Psoas muscle (tissue), 7 donors: ENCODE measurements at regions not wholly inside any gene's neighbourhood (a gene's known extent, or its start where the extent isn't known, plus 50 kb on each side); places are given as distances from the start of the nearest gene placed in this dataset.
"Not testable (repeated sequence)": the region's sequence is repeated elsewhere in the genome, so short reads cannot be mapped to it uniquely, and the experiment has no call there.

Experiments
- ATAC-seq, 4 donors: fragments of 200-7000 bp; cut with Tn5 transposase; one replicate each; pipeline ENCODE4 v1.9.1; 2020; ENCODE audit warnings: moderate library complexity in 3 of 4, mild to moderate bottlenecking in 2 of 4
- DNase-seq, 2 donors: peaks; one replicate each; pipeline ENCODE4 v3.0.0-alpha.2; 2020
- H3K27ac ChIP-seq: fragments of 200-600 bp; one replicate; pipeline ENCODE4 v1.8.0; 2022
- H3K27me3 ChIP-seq, 3 donors: fragments of 200-600 bp in 1 of 3; one replicate each; pipeline versions ENCODE4 v1.6.1 to v1.8.0; 2013 to 2022; ENCODE audit warnings: low read length in 2 of 3, mild to moderate bottlenecking in 2 of 3, moderate library complexity in 1 of 3; ENCODE audit not compliant: insufficient read depth in 3 of 3
- H3K36me3 ChIP-seq, 2 donors: fragments of 200-600 bp in 1 of 2; one replicate each; pipeline versions ENCODE4 v1.6.1 to v1.8.0; 2013 to 2022; ENCODE audit warnings: low read depth in 1 of 2, mild to moderate bottlenecking in 1 of 2, moderate library complexity in 1 of 2; ENCODE audit not compliant: insufficient read depth in 1 of 2
- H3K4me1 ChIP-seq: fragments of 200-600 bp; one replicate; pipeline ENCODE4 v1.8.0; 2022
- H3K4me3 ChIP-seq: fragments of 200-600 bp; one replicate; pipeline ENCODE4 v1.8.0; 2022; ENCODE audit warnings: mild to moderate bottlenecking
- H3K9me3 ChIP-seq: fragments of 200-600 bp; one replicate; pipeline ENCODE4 v1.8.0; 2022
- WGBS, 3 donors: extraction: QIAGEN DNeasy Blood & Tissue Kit; methylation state at CpG; one replicate each; pipeline versions ENCODE4 v1.1.6 to v1.1.7; 2013; 5-methylcytosine and 5-hydroxymethylcytosine counted together
- intact Hi-C, 2 donors: fragments of 100-400 bp; cut with DNase I; formaldehyde crosslinking; loops; one replicate each; pipeline versions ENCODE4 v1.11.0 to v1.14.2; 2022
- TF ChIP-seq, protein P1 (sequence below): fragments of 200-600 bp; IDR thresholded peaks from one replicate; pipeline ENCODE4 v1.8.0; 2022; ENCODE audit warnings: antibody characterized with exemption
- donor health status: healthy with polysubstance abuse.
- donor health status: DM: no; HTN: no; CAD: no; lungs with moderate emphysema.
- donor health status: Bipolar disorder and iron deficiency.
- donor health status: healthy.
- donor health status: DM: yes; HTN: yes; CAD: no.
- donor health status: DM: no; HTN: no; CAD: no.
- donor health status: DM: yes; HTN: yes; CAD: no.

DNA sequence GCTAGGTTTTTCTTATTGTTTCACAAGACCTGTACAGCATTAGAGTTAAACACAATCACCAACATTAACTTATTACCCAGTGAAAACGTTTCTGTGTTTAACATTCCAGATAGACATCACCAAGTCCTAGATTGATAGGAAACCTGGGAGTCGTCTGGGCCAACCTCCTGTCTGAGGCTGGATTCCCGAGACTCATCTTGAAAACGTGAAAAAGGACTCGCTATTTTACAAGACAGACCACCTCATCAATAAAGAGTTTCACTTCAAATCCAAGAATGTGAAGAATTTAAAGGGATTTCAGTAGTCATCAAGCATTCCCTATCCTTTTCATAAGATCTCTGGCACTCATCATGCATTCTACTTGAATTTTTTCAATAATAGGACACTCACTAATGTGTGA lies 626.6 kb downstream of the MCTP2 start:
- 47 to 50% (median 48%) methylated on average over 4 to 5 of the region's 5 CpGs for WGBS, 3 donors
- Histone ChIP-seq H3K27me3 (no peaks in the 10 kb centered on the region), H3K4me1 (no peaks in the 10 kb centered on the region), H3K9me3 (peaks cover 8% of the 10 kb centered on the region), H3K4me3 (no peak overlapping the region), H3K36me3 (no peaks in the 10 kb centered on the region), H3K27ac (no peak overlapping the region)
- no peak for DNase-seq
- no peak for ATAC-seq
- TF ChIP-seq, protein P1, sequence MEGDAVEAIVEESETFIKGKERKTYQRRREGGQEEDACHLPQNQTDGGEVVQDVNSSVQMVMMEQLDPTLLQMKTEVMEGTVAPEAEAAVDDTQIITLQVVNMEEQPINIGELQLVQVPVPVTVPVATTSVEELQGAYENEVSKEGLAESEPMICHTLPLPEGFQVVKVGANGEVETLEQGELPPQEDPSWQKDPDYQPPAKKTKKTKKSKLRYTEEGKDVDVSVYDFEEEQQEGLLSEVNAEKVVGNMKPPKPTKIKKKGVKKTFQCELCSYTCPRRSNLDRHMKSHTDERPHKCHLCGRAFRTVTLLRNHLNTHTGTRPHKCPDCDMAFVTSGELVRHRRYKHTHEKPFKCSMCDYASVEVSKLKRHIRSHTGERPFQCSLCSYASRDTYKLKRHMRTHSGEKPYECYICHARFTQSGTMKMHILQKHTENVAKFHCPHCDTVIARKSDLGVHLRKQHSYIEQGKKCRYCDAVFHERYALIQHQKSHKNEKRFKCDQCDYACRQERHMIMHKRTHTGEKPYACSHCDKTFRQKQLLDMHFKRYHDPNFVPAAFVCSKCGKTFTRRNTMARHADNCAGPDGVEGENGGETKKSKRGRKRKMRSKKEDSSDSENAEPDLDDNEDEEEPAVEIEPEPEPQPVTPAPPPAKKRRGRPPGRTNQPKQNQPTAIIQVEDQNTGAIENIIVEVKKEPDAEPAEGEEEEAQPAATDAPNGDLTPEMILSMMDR = no peak
- intact Hi-C loops = no loop called here

DNA sequence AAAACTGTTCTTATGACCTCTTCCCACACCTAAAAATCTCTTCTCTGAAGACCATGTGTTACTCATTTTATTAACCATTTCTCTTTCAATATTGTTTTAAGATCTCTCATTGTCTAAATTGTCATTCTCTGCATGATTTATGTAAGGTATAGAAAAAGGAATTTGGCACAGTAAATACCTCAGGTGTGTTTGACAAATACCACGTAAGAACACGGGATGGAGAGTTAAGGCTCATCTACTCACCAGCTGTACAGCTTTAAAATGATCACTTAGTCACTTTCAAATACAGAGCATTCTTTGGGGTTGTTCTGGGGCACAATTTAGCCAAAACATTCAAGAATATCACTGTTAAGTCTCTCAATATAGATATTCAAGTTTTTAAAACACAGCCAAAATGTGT lies 627.1 kb downstream of the MCTP2 start:
- Histone ChIP-seq H3K27ac (no peak overlapping the region), H3K9me3 (peaks cover 8% of the 10 kb centered on the region), H3K4me3 (no peak overlapping the region), H3K4me1 (no peaks in the 10 kb centered on the region), H3K36me3 (no peaks in the 10 kb centered on the region), H3K27me3 (no peaks in the 10 kb centered on the region)
- 52 to 57% (median 57%) methylated on average over 2 of the region's 2 CpGs for WGBS, 3 donors
- DNase-seq = no peak
- TF ChIP-seq, protein P1 = no peak
- intact Hi-C loops = no loop called here
- no peak for ATAC-seq

DNA sequence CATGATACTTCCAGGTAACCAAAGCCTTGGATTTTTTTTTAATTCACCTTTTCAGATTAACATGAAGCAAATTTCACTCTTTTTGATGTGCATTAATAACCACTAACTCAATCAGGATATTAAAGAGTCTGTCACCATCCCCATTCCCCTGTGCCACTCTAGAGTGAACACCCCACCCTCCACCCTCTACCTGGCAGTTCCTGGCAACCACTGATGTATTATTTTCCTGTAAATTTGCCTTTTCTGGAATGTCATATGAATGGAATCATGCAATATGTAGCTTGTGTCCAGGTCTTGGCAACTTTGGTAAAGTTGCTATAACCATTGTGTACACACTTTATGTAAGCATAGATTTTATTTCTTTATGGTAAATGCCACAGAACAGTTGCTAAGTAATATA lies 627.6 kb downstream of the MCTP2 start:
- intact Hi-C loops = no loop called here
- Histone ChIP-seq H3K27me3 (no peaks in the 10 kb centered on the region), H3K36me3 (no peaks in the 10 kb centered on the region), H3K4me1 (no peaks in the 10 kb centered on the region), H3K4me3 (no peak overlapping the region), H3K9me3 (peaks cover 8% of the 10 kb centered on the region), H3K27ac (no peak overlapping the region)
- TF ChIP-seq, protein P1 = no peak
- DNase-seq (no peak), ATAC-seq (no peak)

DNA sequence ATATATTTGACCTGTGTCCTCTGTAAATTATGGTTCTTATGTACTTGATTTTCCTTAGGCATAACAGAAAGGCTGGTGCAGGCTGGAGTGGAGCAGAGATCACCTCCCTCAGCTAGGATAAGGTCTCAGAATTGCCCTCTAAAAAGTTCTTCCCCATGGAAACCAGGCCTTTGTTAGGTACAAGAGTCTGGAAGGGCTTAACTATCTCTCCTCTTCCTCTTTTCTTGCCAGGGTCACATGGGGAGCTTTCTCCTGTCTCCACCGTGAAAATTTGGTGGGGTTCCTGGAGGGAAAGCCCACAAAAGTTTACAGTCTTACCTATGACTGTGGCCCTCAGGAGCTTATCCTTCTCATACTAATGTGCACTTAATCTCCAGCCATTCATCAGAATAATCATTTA lies 633.2 kb downstream of the MCTP2 start:
- H3K36me3 ChIP-seq = no peaks in the 10 kb centered on the region
- no peaks in the 10 kb centered on the region for H3K4me1 ChIP-seq
- no peak overlapping the region for H3K4me3 ChIP-seq
- H3K9me3 ChIP-seq = peaks cover 8% of the 10 kb centered on the region
- TF ChIP-seq, protein P1 = no peak
- H3K27ac ChIP-seq = no peak overlapping the region
- ATAC-seq (no peak), DNase-seq (no peak)
- intact Hi-C loops = no loop called here
- 71 to 89% (median 88%) methylated on average over 1 of the region's 1 CpG for WGBS, 3 donors
- no peaks in the 10 kb centered on the region for H3K27me3 ChIP-seq

DNA sequence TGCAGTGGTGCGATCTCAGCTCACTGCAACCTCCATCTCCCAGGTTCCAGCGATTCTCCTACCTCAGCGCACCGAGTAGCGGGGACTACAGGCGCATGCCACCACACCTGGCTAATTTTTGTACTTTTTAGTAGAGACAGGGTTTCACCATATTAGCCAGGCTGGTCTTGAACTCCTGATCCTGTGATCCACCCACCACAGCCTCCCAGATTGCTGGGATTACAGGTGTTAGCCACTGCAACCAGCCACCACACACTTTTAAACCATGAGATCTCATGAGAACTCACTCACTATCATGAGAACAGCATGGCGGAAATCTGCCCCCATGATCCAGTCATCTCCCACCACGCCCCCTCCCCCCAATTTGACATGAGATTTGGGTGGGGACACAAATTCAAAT lies 636.9 kb downstream of the MCTP2 start:
- H3K4me1 ChIP-seq, ATAC-seq, H3K4me3 ChIP-seq, H3K27ac ChIP-seq, H3K36me3 ChIP-seq, H3K9me3 ChIP-seq, H3K27me3 ChIP-seq, intact Hi-C loops, DNase-seq: not testable (repeated sequence)
- 84 to 89% (median 88%) methylated on average over 8 of the region's 8 CpGs for WGBS, 3 donors
